WTC11 (cell line): ENCODE measurements at regions not wholly inside any gene's neighbourhood (a gene's known extent, or its start where the extent isn't known, plus 50 kb on each side); places are given as distances from the start of the nearest gene placed in this dataset.

Source experiments
- ATAC-seq: fragments of 200-7000 bp; cut with Tn5 transposase; 2 replicates; pipeline ENCODE4 v1.10.0; 2021; ENCODE audit warnings: mild to moderate bottlenecking, moderate library complexity
- CTCF ChIA-PET: fragments of 300-600 bp; sonication (Branson Sonifier 250); formaldehyde crosslinking; loops from one replicate; lab custom pipeline; 2021; ENCODE audit warnings: antibody characterized with exemption; lab: Charles Lee
- POLR2A ChIA-PET: fragments of 350-600 bp; sonication (Branson Sonifier 250); formaldehyde crosslinking; loops from one replicate; lab custom pipeline; 2021; ENCODE audit warnings: antibody characterized with exemption; lab: Charles Lee
- DNase-seq: peaks from one replicate; pipeline ENCODE4 v3.0.0; 2021; ENCODE audit warnings: low spot score
- H3K27ac Mint-ChIP-seq: 2 replicates; pipeline ENCODE4 v1.8.0; 2021; ENCODE audit warnings: mixed read lengths
- H3K27me3 Mint-ChIP-seq: 2 replicates; pipeline ENCODE4 v1.8.0; 2021; ENCODE audit warnings: low read depth, mild to moderate bottlenecking, moderate library complexity, mixed read lengths
- H3K36me3 Mint-ChIP-seq: 2 replicates; pipeline ENCODE4 v1.8.0; 2021; ENCODE audit warnings: mixed read lengths
- H3K4me1 Mint-ChIP-seq: 2 replicates; pipeline ENCODE4 v1.8.0; 2022; ENCODE audit warnings: mixed read lengths
- H3K4me3 Mint-ChIP-seq: 2 replicates; pipeline ENCODE4 v1.8.0; 2021; ENCODE audit warnings: mild to moderate bottlenecking, moderate library complexity, mixed read lengths
- H3K9me3 Mint-ChIP-seq: 2 replicates; pipeline ENCODE4 v1.8.0; 2021; ENCODE audit warnings: mixed read lengths
- CDX4 ChIP-seq: fragments of 250-450 bp; sonication (Bioruptor Pico); IDR thresholded peaks from 2 replicates; pipeline ENCODE4 v1.9.0; 2021; ENCODE audit warnings: moderate library complexity, mild to moderate bottlenecking, inconsistent platforms, borderline replicate concordance
- E2F1 ChIP-seq: sonication (generic); formaldehyde crosslinking; IDR thresholded peaks from 2 replicates; pipeline ENCODE4 v1.8.0; 2022; ENCODE audit warnings: mild to moderate bottlenecking, missing genetic modification reagents
- ETV6 ChIP-seq: sonication (generic); formaldehyde crosslinking; IDR thresholded peaks from 2 replicates; pipeline ENCODE4 v1.8.1; 2022; ENCODE audit warnings: mild to moderate bottlenecking, missing genetic modification reagents
- FOXP1 ChIP-seq: sonication (generic); formaldehyde crosslinking; IDR thresholded peaks from 2 replicates; pipeline ENCODE4 v1.8.0; 2022; ENCODE audit warnings: missing genetic modification reagents, mild to moderate bottlenecking, moderate library complexity, borderline replicate concordance
- KAT7 ChIP-seq: sonication (generic); formaldehyde crosslinking; IDR thresholded peaks from 2 replicates; pipeline ENCODE4 v1.8.1; 2023; ENCODE audit warnings: missing genetic modification reagents, mild to moderate bottlenecking, borderline replicate concordance
- NFE2L1 ChIP-seq: sonication (generic); formaldehyde crosslinking; IDR thresholded peaks from 2 replicates; pipeline ENCODE4 v1.8.1; 2023; ENCODE audit warnings: missing genetic modification reagents
- NR1H2 ChIP-seq: sonication (generic); formaldehyde crosslinking; IDR thresholded peaks from 2 replicates; pipeline ENCODE4 v1.9.0; 2021; ENCODE audit warnings: mild to moderate bottlenecking, moderate library complexity, missing genetic modification reagents
- PREB ChIP-seq: sonication (generic); formaldehyde crosslinking; IDR thresholded peaks from 2 replicates; pipeline ENCODE4 v1.8.1; 2022; ENCODE audit warnings: mild to moderate bottlenecking, missing genetic modification reagents, moderate library complexity, borderline replicate concordance
- RELA ChIP-seq: sonication (generic); formaldehyde crosslinking; IDR thresholded peaks from 2 replicates; pipeline ENCODE4 v1.8.1; 2022; ENCODE audit warnings: missing genetic modification reagents, mild to moderate bottlenecking, borderline replicate concordance
- SMAD3 ChIP-seq: sonication (generic); formaldehyde crosslinking; IDR thresholded peaks from 2 replicates; pipeline ENCODE4 v1.8.0; 2022; ENCODE audit warnings: missing genetic modification reagents, mild to moderate bottlenecking, borderline replicate concordance
- SMAD4 ChIP-seq: sonication (generic); formaldehyde crosslinking; IDR thresholded peaks from 2 replicates; pipeline ENCODE4 v1.8.0; 2022; ENCODE audit warnings: mild to moderate bottlenecking, missing genetic modification reagents
- USF2 ChIP-seq: sonication (generic); formaldehyde crosslinking; IDR thresholded peaks from 2 replicates; pipeline ENCODE4 v1.8.1; 2023; ENCODE audit warnings: mild to moderate bottlenecking, missing genetic modification reagents, moderate library complexity
- ZNF423 ChIP-seq: fragments of 250-450 bp; sonication (Bioruptor Pico); IDR thresholded peaks from 2 replicates; pipeline ENCODE4 v2.1.2; 2022; ENCODE audit warnings: mild to moderate bottlenecking, moderate library complexity
- TF ChIP-seq, protein P1 (sequence below): sonication (generic); formaldehyde crosslinking; IDR thresholded peaks from 2 replicates; pipeline ENCODE4 v1.8.1; 2023; ENCODE audit warnings: mild to moderate bottlenecking, missing genetic modification reagents
- TF ChIP-seq, protein P2 (sequence below): sonication (generic); formaldehyde crosslinking; conservative IDR thresholded peaks from 2 replicates; pipeline ENCODE4 v1.8.1; 2023; ENCODE audit warnings: mild to moderate bottlenecking, low read depth, missing genetic modification reagents, moderate library complexity
- TF ChIP-seq, protein P3 (sequence below): fragments of 250-450 bp; sonication (Bioruptor Pico); conservative IDR thresholded peaks from 2 replicates; pipeline ENCODE4 v1.9.0; 2021; ENCODE audit warnings: mild to moderate bottlenecking
- TF ChIP-seq, protein P4 (sequence below): sonication (generic); formaldehyde crosslinking; IDR thresholded peaks from 2 replicates; pipeline ENCODE4 v1.8.1; 2022; ENCODE audit warnings: mild to moderate bottlenecking, moderate library complexity, missing genetic modification reagents
- TF ChIP-seq, protein P5 (sequence below): sonication (generic); formaldehyde crosslinking; IDR thresholded peaks from 2 replicates; pipeline ENCODE4 v1.8.0; 2023; ENCODE audit warnings: mild to moderate bottlenecking, missing genetic modification reagents

GRCh38 chr5:53275666-53276065 is 166.1 kb upstream of the MOCS2 start (continued):
- TF ChIP-seq, protein P1, sequence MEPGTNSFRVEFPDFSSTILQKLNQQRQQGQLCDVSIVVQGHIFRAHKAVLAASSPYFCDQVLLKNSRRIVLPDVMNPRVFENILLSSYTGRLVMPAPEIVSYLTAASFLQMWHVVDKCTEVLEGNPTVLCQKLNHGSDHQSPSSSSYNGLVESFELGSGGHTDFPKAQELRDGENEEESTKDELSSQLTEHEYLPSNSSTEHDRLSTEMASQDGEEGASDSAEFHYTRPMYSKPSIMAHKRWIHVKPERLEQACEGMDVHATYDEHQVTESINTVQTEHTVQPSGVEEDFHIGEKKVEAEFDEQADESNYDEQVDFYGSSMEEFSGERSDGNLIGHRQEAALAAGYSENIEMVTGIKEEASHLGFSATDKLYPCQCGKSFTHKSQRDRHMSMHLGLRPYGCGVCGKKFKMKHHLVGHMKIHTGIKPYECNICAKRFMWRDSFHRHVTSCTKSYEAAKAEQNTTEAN = no peak
- TF ChIP-seq, protein P2, sequence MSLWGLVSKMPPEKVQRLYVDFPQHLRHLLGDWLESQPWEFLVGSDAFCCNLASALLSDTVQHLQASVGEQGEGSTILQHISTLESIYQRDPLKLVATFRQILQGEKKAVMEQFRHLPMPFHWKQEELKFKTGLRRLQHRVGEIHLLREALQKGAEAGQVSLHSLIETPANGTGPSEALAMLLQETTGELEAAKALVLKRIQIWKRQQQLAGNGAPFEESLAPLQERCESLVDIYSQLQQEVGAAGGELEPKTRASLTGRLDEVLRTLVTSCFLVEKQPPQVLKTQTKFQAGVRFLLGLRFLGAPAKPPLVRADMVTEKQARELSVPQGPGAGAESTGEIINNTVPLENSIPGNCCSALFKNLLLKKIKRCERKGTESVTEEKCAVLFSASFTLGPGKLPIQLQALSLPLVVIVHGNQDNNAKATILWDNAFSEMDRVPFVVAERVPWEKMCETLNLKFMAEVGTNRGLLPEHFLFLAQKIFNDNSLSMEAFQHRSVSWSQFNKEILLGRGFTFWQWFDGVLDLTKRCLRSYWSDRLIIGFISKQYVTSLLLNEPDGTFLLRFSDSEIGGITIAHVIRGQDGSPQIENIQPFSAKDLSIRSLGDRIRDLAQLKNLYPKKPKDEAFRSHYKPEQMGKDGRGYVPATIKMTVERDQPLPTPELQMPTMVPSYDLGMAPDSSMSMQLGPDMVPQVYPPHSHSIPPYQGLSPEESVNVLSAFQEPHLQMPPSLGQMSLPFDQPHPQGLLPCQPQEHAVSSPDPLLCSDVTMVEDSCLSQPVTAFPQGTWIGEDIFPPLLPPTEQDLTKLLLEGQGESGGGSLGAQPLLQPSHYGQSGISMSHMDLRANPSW (CRISPR knock-in tag) = no peak
- no peak for TF ChIP-seq E2F1 (CRISPR knock-in tag)
- TF ChIP-seq NR1H2 (CRISPR knock-in tag) = no peak

DNA sequence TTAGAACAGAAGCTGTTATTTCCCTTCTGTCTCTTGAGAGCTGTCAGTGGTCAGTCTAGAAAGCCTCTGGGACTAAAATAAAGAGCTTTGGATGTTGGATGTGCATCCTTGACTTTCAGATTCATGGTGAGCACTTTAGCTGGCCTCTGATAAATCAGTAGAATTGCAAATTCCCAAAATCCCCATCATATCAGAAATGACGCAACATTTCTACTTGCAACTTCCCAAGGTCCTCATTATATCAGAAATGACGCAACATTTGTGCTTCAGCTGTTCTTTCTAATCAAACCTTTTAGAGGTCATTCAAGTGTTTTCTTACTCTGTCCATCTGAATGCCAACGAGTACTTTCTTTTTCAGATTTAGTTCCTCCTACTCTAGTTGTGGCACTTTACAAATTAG is 167.3 kb upstream of the MOCS2 start:
- ChIA-PET POLR2A (no interaction called here), CTCF (interaction anchor here (0.6 kb wide), 1 partner anchor 861 kb away, joined by 4 read pairs; no protein-coding TSS in a partner anchor)
- TF ChIP-seq RELA (CRISPR knock-in tag) (no peak), ZNF423 (CRISPR knock-in tag) (no peak), CDX4 (CRISPR knock-in tag) (no peak), FOXP1 (CRISPR knock-in tag) (no peak), NFE2L1 (CRISPR knock-in tag) (no peak), PREB (CRISPR knock-in tag) (no peak), KAT7 (CRISPR knock-in tag) (no peak), SMAD4 (CRISPR knock-in tag) (no peak), USF2 (CRISPR knock-in tag) (no peak), ETV6 (CRISPR knock-in tag) (no peak), SMAD3 (no peak)
- TF ChIP-seq, protein P3, sequence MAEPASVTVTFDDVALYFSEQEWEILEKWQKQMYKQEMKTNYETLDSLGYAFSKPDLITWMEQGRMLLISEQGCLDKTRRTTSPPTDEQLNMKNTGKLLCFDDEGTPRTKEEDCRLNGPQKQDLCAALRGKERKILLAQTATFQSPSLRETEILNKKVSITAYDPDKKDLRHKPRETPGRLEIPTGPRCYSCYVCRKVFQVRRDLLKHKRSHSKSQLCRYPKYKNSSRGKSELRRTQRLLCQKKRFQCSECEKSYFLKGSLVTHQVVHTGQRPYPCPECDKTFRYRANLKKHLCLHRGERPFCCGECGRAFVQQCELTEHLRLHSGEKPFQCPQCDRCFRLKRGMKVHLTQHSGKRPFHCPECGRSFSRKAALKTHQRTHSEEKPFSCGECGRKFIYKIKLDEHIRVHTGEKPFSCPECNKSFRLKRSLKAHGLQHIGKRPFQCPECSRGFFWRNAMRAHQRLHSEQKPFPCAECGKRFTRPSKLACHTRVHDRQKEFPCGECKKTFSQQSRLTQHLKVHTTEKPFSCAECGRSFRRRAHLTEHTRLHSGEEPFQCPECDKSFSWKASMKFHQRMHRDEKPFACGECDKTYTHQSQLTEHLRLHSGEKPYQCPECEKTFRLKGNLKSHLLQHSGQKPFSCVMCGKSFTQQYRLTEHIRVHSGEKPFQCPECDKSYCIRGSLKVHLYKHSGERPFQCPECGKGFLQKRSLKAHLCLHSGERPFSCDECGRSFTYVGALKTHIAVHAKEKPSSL (CRISPR knock-in tag) = no peak
- TF ChIP-seq, protein P4, sequence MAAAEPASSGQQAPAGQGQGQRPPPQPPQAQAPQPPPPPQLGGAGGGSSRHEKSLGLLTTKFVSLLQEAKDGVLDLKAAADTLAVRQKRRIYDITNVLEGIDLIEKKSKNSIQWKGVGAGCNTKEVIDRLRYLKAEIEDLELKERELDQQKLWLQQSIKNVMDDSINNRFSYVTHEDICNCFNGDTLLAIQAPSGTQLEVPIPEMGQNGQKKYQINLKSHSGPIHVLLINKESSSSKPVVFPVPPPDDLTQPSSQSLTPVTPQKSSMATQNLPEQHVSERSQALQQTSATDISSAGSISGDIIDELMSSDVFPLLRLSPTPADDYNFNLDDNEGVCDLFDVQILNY (CRISPR knock-in tag) = no peak
- TF ChIP-seq, protein P5, sequence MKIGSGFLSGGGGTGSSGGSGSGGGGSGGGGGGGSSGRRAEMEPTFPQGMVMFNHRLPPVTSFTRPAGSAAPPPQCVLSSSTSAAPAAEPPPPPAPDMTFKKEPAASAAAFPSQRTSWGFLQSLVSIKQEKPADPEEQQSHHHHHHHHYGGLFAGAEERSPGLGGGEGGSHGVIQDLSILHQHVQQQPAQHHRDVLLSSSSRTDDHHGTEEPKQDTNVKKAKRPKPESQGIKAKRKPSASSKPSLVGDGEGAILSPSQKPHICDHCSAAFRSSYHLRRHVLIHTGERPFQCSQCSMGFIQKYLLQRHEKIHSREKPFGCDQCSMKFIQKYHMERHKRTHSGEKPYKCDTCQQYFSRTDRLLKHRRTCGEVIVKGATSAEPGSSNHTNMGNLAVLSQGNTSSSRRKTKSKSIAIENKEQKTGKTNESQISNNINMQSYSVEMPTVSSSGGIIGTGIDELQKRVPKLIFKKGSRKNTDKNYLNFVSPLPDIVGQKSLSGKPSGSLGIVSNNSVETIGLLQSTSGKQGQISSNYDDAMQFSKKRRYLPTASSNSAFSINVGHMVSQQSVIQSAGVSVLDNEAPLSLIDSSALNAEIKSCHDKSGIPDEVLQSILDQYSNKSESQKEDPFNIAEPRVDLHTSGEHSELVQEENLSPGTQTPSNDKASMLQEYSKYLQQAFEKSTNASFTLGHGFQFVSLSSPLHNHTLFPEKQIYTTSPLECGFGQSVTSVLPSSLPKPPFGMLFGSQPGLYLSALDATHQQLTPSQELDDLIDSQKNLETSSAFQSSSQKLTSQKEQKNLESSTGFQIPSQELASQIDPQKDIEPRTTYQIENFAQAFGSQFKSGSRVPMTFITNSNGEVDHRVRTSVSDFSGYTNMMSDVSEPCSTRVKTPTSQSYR (CRISPR knock-in tag) = no peak
- peaks cover 4% of the 10 kb centered on the region; the same call in 1 of the 2 replicates for H3K36me3 Mint-ChIP-seq
- H3K4me3 Mint-ChIP-seq = no peak overlapping the region
- no peaks in the 10 kb centered on the region for H3K27me3 Mint-ChIP-seq
- peaks cover 4% of the 10 kb centered on the region for H3K4me1 Mint-ChIP-seq
- H3K9me3 Mint-ChIP-seq = peaks cover 5% of the 10 kb centered on the region; the same call in 1 of the 2 replicates
- ATAC-seq (no peak), DNase-seq (no peak)
- H3K27ac Mint-ChIP-seq = no peak overlapping the region
